ENCODE measurements at regions not wholly inside any gene's neighbourhood (a gene's known extent, or its start where the extent isn't known, plus 50 kb on each side); places are given as distances from the start of the nearest gene placed in this dataset.
"Not testable (repeated sequence)": the region's sequence is repeated elsewhere in the genome, so short reads cannot be mapped to it uniquely, and the experiment has no call there.

DNA sequence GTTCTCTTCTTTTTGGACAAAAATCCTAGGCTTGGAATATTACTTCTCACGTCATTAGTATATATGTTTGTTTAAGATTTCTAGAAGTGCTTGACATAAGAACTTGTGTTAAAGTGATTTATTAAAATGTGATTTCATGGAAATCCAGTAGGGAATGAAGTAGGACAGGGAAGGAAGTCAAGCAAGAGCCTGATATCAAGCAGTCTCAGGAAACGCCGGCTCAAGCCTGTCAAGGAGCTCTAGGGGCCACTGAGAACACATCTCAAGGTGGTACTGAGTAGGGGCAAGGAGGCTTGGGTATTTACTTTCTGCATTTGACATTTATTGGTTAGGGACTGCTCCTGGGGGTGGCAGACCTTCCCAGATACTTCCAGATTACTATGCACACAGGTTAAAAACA is 920.9 kb upstream of the GJE1 start:
- no peak for DNase-seq

DNA sequence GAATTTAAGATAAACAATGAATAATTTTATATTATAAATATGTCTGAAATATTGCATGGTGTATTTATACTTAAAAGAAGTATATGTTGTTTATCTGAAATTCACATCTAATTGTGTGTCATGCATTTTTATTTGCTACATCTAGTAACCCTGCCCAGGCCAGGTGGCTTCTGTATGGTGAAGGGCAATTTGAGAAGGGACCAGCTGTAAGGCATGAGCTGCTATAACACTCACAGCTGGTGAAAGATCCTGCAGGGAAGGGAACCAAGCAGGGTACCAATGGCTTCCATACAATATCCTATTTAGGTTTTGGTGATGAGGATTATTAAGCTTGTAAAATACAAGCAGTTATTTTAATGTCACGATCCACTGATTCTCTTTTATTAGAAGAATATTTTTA is 921.8 kb upstream of the GJE1 start:
- DNase-seq, result no peak

GRCh38 chr6:141209890-141210289 is 922.8 kb upstream of the GJE1 start:
- DNase-seq, result no peak

DNA sequence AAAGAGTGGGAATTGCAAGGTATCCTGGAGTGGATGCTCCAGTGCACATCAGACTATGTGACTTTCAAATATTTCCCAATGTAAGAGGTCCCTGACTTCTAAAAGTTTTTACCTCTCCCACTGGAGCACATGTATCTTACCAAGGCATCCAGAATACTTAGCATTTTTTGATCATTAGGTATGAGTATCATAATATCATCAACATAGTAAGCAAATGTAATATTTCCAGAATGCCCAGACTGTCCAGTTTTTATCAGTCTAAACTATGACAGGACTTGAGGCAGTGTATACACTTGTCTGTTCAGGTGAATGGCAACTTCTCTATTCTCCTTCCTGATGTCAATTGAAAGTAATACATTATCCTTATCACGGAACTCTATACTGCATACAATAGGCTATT is 924.6 kb upstream of the GJE1 start:
- DNase-seq, result no peak

DNA sequence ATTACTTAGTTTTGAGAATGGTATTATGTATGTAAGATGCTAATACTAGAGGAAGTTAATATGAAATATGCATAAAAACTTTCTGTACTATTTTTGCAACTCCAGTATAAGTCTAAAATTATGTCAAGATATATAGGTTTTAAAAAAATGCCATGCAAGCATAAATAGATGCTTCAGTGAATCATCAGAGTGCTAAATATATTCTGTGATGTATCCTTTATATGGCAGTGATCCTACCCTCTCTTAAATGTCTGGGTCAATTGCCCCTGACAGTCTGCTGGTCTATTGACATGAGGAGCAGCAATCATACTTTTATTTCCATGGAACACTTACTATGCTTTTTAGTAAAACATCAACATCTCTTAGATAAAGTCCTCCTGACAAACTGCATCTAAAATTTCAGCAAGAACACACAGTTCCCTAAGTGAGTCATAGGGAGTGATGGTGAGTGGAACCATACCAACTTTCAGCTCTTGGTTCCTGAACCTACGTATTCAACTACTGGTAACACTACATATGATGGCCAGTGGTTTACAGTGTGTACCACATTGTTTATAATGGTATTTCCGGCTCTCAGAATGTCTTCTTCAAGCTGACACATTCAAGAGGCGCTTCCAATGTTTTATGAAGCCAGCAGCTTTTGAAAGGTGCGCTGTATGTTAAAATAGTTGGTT is 928.7 kb upstream of the GJE1 start:
- no peak for DNase-seq

GRCh38 chr6:141202626-141203025 is 930.1 kb upstream of the GJE1 start:
- DNase-seq, result no peak

GRCh38 chr6:141199074-141199473 is 933.7 kb upstream of the GJE1 start:
- DNase-seq, result no peak

DNA sequence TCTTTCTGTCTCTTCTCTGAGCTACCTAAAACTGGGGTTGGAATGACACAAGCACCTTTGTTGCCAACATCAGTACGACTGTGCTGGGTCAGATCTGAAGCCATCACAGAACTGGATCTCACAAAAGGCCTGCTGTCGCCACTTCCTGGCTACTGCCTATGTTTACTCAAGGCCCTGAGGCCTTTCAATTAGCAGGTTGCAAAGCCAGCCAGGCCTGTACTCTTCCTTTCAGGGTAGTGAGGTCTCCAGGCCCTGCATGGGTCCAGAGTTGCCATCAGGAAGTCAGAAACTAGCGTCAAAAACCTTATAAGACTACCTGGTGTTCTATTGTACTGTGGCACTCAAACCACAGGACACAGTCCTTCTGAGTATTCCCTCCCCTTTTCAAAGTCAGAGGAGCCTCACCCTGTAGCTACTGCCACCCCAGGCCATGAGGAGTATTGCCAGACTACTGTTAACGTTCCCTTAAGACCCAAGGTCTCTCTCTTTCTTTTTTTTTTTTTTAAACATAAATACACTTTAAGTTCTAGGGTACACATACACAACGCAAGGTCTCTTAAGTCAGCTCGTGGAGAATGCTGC is 937.4 kb upstream of the GJE1 start:
- no peak for DNase-seq

DNA sequence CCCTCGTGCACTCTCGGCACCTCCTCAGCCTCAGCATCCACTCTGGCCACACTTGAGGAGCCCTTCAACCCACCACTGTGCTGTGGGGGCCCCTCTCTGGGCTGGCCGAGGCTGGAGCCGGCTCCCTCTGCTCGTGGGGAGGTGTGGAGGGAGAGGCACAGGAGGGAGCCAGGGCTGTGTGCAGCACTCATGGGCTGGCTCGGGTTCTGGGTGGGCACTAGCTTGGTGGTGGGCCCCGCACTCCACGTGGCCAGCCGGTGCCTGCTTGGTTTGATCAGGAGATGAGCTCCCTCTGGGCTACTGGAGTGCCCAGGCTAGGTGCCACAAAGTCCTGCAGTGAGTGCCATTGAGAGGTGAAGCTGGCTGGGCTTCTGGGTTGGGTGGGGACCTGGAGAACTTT is 949.4 kb upstream of the GJE1 start:
- no peak for DNase-seq

- DNase-seq, result not testable (repeated sequence)
These were observed 957.3 kb upstream of the GJE1 start for GRCh38 chr6:141175458-141175857.

DNA sequence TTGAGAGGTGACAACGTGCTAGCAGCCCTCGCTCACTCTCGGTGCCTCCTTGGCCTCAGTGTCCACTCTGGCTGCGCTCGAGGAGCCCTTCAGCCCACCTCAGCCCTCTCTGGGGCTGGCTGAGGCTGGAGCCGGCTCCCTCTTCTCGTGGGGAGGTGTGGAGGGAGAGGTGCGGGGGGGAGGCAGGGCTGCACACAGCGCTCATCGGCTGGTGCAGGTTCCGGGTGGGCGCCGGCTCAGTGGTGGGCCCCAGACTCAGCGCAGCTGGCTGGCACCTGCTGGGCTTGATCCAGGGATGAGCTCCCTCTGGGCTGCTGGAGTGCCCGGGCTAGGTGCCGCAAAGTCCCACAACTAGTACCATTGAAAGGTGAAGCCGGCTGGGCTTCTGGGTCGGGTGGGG is 957.8 kb upstream of the GJE1 start:
- no peak for DNase-seq

DNA sequence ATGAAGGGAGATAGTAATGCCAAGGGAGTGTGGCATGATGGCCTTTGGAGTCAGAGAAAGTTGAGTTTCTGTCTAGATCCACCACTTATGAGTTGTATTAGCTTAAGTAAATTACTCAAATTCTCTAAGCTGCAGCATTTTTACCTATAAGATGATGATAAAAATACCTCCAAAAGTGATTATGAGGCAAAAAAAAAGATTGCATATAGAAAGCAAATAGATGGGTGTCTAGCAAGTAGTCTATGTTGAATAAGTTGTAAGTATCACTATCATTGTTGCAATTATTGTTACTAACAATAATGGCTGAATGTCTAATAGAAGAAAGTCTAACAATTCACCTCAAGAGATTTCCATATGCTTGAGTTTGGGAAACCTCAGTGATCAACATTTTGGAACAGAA is 959.2 kb upstream of the GJE1 start:
- no peak for DNase-seq

- no peak for DNase-seq
These were observed 963.3 kb upstream of the GJE1 start for GRCh38 chr6:141169419-141169818.

DNA sequence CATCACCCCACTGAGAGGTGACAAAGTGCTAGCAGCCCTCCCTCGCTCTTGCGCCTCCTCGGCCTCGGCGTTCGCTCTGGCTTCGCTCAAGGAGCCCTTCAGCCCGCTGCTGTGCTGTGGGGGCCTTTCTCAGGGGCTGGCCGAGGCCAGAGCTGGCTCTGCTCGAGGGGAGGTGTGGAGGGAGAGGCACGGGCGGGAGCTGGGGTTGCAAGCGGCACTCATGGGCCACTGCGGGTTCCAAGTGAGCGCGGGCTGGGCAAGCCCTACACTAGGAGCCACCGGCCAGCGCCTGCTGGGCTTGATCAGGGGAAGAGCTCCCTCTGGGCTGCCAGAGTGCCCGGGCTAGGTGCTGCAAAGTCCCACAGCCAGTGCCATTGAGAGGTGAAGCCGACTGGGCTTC is 964.8 kb upstream of the GJE1 start:
- no peak for DNase-seq

- no peak for DNase-seq
These were observed 967.6 kb upstream of the GJE1 start for GRCh38 chr6:141165002-141165665.

DNA sequence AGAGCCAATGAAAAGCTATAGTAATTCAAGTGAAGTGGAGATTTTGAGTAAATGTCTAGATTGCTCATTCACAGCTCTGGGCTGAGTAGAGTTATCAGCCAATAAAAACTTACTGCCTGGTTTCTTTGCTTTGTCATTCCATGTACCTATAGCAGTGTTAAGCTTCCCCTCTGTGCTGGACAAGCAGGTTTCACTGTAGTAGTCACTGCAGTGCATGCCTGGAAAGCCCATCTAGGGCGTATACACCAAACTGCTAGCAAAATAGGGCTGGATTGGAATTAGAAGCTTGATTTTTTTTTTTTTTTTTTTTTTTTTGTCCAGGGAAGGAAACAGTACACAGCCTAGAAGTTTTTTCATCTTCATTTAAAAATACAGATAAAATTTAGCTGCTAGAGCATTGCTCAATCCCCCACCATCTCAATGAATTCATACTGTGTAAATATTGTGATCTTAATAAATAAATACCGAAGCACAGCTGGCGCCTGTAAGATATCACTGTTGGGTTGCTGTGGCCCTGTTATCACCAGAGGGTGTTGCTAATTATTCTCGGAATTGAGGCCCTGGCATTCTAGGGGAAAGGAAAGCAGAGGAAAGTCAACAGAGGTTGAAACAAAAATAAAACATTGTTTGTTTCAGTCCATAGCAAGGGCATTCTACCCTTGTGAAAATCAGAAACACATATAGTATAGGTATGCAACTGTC is 968.5 kb upstream of the GJE1 start:
- no peak for DNase-seq

GRCh38 chr6:141163107-141163506 is 969.6 kb upstream of the GJE1 start:
- DNase-seq, result no peak

DNA sequence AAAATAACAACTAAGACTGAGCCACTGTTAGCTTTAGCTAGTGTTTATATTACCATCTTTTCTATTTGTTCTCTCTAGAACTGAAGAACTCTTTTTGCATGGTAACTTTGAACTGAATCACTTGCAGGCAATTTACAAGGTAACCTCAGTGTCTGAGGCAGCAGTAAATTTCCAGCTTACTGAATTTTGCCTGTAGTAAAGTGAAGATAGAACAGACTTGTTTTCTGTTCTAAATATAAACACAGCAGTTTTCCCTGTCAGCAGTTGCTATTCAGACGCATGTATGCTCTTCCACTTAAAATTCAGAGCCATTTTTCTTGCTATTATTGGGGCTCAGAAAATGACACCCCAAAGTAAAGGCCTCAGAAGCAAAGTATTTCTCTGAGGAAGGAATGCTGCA is 974.0 kb upstream of the GJE1 start:
- no peak for DNase-seq

DNA sequence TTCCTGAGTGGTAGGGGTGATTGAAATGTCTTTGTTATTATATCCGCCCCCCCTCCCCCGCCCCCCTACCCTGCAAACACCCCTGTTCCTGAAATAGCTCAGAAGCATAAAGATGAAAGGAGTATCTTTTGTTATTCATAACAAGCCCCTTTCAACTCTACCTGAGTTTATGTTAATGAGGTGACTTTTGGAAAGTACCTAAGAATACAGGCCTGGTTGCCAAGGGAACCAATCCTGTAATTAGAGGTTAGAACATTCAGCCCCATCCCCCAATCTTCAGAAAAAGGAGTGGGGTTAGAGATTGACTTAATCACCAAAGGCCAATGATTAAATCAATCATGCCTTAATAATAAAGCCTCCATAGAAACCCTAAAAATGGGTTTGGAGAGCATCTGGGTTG is 979.2 kb upstream of the GJE1 start:
- peak; percentile 70 for DNase-seq

DNA sequence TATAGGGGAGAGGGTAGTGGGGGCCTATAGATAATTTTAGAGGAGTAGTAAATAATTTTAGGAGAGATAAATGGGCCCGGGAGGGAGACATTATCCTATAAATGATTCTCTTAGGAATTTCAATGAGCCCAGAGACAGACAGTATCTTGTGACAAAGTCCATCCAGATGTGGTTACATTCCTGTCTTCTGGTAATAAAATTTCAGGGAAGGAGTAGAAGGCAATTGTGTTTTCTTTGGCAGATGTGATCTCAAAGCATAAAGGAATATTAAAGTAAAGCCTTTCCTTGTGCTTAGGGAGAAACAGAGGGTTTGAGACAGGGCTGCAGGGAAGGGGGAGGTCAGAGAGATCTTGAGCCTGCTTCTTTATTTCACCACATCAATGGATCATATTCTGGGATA is 979.8 kb upstream of the GJE1 start:
- no peak for DNase-seq

DNA sequence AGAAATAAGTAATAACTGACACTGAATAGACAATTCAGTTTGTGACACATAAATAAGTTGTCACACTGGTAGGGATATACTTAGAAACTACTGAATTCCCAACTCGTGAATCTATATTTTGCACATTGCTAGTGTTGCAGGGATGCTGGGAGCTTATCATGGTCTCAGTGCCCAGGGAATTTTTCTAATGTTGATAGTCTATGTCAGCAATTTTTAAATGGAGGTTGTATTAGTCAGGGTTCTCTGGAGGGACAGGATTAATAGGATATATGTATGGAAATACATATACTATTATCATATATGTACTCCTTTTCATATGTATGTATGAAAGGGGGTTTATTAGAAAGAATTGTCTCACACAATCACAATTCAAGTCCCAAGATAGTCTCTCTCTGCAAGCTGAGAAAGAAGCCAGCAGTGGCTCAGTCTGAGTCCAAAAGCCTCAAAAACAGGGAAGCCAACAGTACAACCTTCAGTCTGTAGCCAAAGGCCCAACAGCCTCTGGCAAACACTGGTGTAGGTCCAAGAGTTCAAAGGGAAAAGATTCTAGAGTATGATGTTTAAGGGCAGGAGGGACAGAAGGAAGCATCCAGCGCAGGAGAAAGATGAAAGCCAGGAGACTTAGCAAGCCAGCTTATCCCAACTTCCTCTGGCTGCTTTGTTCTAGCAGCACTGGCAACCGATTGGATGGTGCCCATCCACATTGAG is 980.9 kb upstream of the GJE1 start:
- DNase-seq, result no peak

GRCh38 chr6:141141870-141142269 is 990.9 kb upstream of the GJE1 start:
- no peak for DNase-seq

- no peak for DNase-seq
These were observed 991.8 kb upstream of the GJE1 start for GRCh38 chr6:141140905-141141304.
